T-helper 17 cell (primary cell): ENCODE measurements at regions not wholly inside any gene's neighbourhood (a gene's known extent, or its start where the extent isn't known, plus 50 kb on each side); places are given as distances from the start of the nearest gene placed in this dataset.
"Not testable (repeated sequence)": the region's sequence is repeated elsewhere in the genome, so short reads cannot be mapped to it uniquely, and the experiment has no call there.

Source experiments
- ATAC-seq: fragments of 150-1000 bp; cut with Tn5 transposase; 2 replicates; pipeline ENCODE4 v1.10.0; 2021; ENCODE audit warnings: mild to moderate bottlenecking, moderate library complexity
- DNase-seq, 3 donors: peaks; one replicate each; pipeline versions ENCODE4 v3.0.0 to v3.0.0-alpha.2; 2020 to 2021
- H3K9me3 ChIP-seq: one replicate; pipeline ENCODE4 v1.7.0; 2013; ENCODE audit warnings: low read length, mild to moderate bottlenecking; ENCODE audit not compliant: control insufficient read depth, poor library complexity, severe bottlenecking
- H3K27ac Mint-ChIP-seq: one replicate; pipeline ENCODE4 v1.8.0; 2022; ENCODE audit warnings: mild to moderate bottlenecking, moderate library complexity, mixed read lengths
- H3K27me3 Mint-ChIP-seq: one replicate; pipeline ENCODE4 v1.8.0; 2022; ENCODE audit warnings: mixed read lengths
- H3K36me3 Mint-ChIP-seq: one replicate; pipeline ENCODE4 v1.8.0; 2022; ENCODE audit warnings: low read depth, mixed read lengths
- H3K4me1 Mint-ChIP-seq: one replicate; pipeline ENCODE4 v1.8.0; 2022; ENCODE audit warnings: mild to moderate bottlenecking, mixed read lengths
- H3K4me3 Mint-ChIP-seq: one replicate; pipeline ENCODE4 v1.8.0; 2022; ENCODE audit warnings: mild to moderate bottlenecking, moderate library complexity, mixed read lengths

DNA sequence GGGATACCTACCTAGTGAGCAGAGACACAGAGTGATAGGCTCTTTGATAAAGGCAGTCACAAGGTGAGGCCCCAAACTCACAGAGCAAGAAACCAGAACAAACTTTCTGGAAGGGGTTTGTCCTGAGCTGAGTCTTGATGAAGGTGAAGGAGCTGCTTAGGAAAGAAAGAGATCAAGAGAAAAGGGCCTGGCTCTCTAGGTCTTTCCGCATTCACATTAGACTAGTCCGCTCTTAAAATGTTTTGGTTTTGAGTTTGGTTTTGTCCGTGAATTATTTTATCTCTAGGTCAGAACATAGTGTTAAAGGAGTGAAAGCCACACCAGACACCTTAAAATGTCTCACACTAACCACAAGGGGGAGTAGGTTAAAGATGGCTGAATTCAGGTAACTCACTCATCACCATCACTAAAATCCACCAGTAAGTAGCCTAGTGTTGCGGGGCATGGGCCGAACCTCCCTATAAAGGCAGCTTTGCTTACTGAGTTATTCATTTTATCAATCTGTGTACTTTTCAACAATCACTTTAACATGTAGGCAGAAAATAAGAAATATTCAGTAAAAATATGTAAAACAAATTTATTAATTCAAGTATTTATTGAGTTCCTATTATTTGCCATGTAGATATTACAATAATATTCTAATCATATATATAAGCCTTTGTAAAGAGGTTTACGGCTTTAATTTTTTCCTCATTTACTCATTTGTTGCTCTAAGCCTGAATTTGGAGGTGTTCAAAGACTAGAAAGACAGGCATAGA, 121.5 kb upstream of the TSC22D2 start:
- Mint-ChIP-seq H3K4me3 (no peak overlapping the region), H3K4me1 (no peaks in the 10 kb centered on the region), H3K27ac (no peak overlapping the region), H3K36me3 (no peaks in the 10 kb centered on the region), H3K27me3 (peaks cover 42% of the 10 kb centered on the region)
- peak; percentile 75 for ATAC-seq
- no peaks in the 10 kb centered on the region for H3K9me3 ChIP-seq
- DNase-seq = no peak

GRCh38 chr3:150285601-150286000, 122.5 kb upstream of the TSC22D2 start:
- Mint-ChIP-seq H3K27ac (peak overlapping the region; percentile 51), H3K27me3 (peaks cover 50% of the 10 kb centered on the region), H3K36me3 (no peaks in the 10 kb centered on the region), H3K4me1 (no peaks in the 10 kb centered on the region), H3K4me3 (no peak overlapping the region)
- H3K9me3 ChIP-seq = no peaks in the 10 kb centered on the region
- DNase-seq = no peak
- ATAC-seq = no peak

DNA sequence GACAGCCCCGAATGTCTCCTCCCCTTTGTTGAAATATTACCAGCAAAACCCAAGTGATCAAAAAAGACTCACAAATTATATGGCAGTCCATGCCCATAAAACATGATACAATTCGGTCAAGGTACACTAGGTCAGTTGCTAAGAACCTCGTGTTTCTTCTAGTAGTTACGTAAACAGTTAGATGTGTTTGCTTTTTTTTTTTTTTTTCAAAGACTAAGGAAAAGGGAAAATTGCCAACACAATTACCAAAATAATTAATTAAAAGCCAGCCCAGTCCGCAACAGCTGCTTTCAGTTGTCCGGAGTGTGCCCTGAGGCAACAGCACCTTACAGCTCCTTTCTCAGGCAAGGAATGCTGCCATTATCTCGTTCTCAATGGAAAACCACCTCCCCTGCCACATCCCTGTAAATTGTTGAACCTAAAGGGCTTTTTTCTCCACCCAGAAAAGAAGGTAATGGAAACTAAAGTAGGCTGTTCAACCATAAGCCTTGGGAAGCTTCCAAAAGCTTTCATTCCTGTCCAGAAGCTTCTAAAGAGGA, 129.2 kb upstream of the TSC22D2 start:
- ATAC-seq (no peak), DNase-seq (no peak)
- Mint-ChIP-seq H3K27ac (no peak overlapping the region), H3K4me3 (no peak overlapping the region), H3K4me1 (no peaks in the 10 kb centered on the region), H3K27me3 (peaks cover 23% of the 10 kb centered on the region), H3K36me3 (no peaks in the 10 kb centered on the region)
- no peaks in the 10 kb centered on the region for H3K9me3 ChIP-seq

DNA sequence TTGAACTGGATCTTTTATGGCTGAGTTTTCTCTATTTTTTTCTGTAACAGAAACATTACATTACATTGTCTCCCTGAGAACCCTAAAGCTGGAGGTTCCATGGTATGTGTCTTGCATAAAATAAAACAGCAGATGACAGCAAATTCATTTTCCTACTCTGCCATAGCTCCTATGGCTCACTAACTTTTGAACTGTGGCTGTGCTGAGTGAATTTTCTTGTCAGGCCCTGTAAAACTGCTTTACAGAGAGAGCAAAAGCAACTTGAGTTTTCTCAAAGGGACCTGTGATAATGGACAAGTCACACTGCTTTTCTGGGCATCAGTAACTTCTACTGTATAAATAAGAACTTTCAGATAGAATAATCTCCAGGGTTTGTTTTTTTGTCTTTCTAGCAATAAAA, 129.9 kb upstream of the TSC22D2 start:
- Mint-ChIP-seq H3K4me3 (no peak overlapping the region), H3K27ac (no peak overlapping the region)

DNA sequence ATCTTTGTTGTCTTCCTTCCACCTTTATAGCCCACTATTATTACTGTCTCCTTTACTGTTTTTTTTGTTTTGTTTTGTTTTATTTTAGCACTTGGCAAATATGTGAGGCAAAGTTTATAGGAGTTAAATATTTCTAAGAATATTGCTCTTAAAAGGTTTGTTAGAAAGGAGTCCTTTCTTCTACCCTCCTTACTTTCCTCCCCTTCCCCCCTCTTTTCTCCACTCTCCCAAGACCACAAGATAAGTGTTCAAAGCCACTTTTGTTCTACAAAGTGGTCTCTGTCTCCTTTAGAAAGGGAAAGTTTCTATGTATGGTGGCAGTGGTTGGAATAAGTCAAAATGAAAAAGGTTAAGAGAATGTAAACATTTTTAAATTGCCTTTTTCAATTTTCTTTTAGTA, 130.7 kb upstream of the TSC22D2 start:
- no peak overlapping the region for H3K4me3 Mint-ChIP-seq
- no peak for DNase-seq
- H3K27ac Mint-ChIP-seq = no peak overlapping the region
- ATAC-seq = no peak
- peaks cover 36% of the 10 kb centered on the region for H3K27me3 Mint-ChIP-seq
- H3K9me3 ChIP-seq = no peaks in the 10 kb centered on the region
- no peaks in the 10 kb centered on the region for H3K4me1 Mint-ChIP-seq
- no peaks in the 10 kb centered on the region for H3K36me3 Mint-ChIP-seq

More for the DNA sequence above, 129.9 kb upstream of the TSC22D2 start:
- no peaks in the 10 kb centered on the region for H3K4me1 Mint-ChIP-seq
- no peaks in the 10 kb centered on the region for H3K36me3 Mint-ChIP-seq
- ATAC-seq (no peak), DNase-seq (no peak)
- H3K9me3 ChIP-seq = no peaks in the 10 kb centered on the region
- peaks cover 28% of the 10 kb centered on the region for H3K27me3 Mint-ChIP-seq

DNA sequence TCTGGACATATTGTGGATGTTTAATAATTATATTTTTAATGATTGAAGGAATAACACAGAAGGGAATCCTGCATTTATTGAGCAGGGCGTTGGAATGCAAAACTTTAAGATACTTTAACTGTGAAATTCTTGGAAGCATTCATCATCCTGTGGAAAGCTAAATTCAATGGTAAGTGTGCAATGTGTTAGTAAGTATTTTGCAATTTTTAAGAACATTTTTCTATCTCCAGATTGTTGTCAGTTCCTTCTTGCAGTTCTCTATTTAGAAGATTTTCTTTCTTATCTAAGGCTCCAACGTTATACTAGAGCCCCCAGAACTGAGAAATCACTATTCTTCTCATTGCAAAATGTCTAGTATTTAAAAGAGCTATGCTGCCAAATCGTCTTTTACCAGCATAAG, 132.2 kb upstream of the TSC22D2 start:
- no peak overlapping the region for H3K27ac Mint-ChIP-seq
- DNase-seq (no peak), ATAC-seq (no peak)
- H3K36me3 Mint-ChIP-seq = no peaks in the 10 kb centered on the region
- H3K4me3 Mint-ChIP-seq = no peak overlapping the region
- no peaks in the 10 kb centered on the region for H3K4me1 Mint-ChIP-seq
- no peaks in the 10 kb centered on the region for H3K9me3 ChIP-seq
- H3K27me3 Mint-ChIP-seq = peaks cover 37% of the 10 kb centered on the region

GRCh38 chr3:150274372-150274771, 133.7 kb upstream of the TSC22D2 start:
- no peak overlapping the region for H3K27ac Mint-ChIP-seq
- H3K4me3 Mint-ChIP-seq = no peak overlapping the region
- H3K27me3 Mint-ChIP-seq = peaks cover 32% of the 10 kb centered on the region
- H3K36me3 Mint-ChIP-seq = no peaks in the 10 kb centered on the region
- DNase-seq = no peak
- no peaks in the 10 kb centered on the region for H3K4me1 Mint-ChIP-seq
- no peak for ATAC-seq
- H3K9me3 ChIP-seq = no peaks in the 10 kb centered on the region

DNA sequence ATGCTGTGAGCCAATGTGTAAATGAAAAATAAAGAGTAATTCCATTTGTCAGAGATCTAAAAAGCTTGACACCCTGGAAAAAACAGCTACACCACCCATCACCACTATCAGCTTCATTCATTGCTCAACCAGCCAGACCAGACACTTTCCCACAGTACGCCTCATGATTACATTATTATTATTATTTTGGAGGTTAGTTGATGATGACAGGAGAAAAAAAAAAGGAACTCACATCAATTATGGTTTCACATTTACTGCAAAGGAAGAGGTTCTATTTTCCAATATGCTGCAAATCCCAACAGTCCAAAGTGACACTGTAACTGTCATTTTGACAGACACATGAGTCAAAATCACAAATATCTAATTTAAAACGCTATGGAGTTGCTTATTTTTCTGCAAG, 134.7 kb upstream of the TSC22D2 start:
- ATAC-seq = no peak
- H3K9me3 ChIP-seq = no peaks in the 10 kb centered on the region
- DNase-seq = no peak
- no peak overlapping the region for H3K4me3 Mint-ChIP-seq
- H3K4me1 Mint-ChIP-seq = no peaks in the 10 kb centered on the region
- H3K36me3 Mint-ChIP-seq = no peaks in the 10 kb centered on the region
- no peak overlapping the region for H3K27ac Mint-ChIP-seq
- H3K27me3 Mint-ChIP-seq = peaks cover 32% of the 10 kb centered on the region

GRCh38 chr3:150271591-150271960, 136.5 kb upstream of the TSC22D2 start:
- no peaks in the 10 kb centered on the region for H3K9me3 ChIP-seq
- H3K4me3 Mint-ChIP-seq = no peak overlapping the region
- no peaks in the 10 kb centered on the region for H3K4me1 Mint-ChIP-seq
- DNase-seq (no peak), ATAC-seq (no peak)
- H3K27ac Mint-ChIP-seq = no peak overlapping the region
- no peaks in the 10 kb centered on the region for H3K36me3 Mint-ChIP-seq
- peaks cover 30% of the 10 kb centered on the region for H3K27me3 Mint-ChIP-seq

DNA sequence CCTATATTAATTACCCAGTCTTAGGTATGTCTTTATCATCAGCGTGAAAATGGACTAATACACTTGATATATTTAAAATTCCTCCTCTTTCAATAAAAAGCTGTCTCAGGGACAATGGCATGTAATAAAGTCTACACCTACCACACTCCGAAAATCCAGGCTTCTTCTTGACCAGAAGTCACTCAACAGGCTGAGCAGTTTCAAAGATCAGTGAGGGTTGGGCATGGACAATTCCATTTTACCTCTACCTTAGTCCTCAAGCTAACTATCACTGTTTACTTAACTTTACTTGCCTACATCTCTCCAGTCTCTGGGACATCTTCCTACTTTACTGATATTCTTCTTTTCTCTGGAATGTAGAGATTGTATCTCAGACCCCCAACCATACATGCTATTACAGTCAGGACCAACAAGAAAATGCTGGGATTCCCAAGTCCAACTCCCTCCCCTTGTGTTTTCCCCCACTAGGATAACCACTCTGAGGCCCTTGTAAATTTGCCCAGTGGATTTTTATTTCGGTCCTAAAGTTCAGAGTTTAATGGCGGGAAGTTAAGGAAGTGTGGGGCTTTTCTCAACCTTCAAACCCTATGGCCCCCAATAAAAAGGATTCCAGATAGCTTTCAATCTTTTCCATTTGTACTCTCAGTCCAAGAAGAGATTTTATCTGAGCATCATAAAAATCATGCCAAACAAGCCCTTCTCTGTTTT, 137.1 kb upstream of the TSC22D2 start:
- Mint-ChIP-seq H3K4me1 (no peaks in the 10 kb centered on the region), H3K36me3 (no peaks in the 10 kb centered on the region), H3K27me3 (peaks cover 34% of the 10 kb centered on the region), H3K4me3 (no peak overlapping the region), H3K27ac (no peak overlapping the region)
- ATAC-seq (no peak), DNase-seq (no peak)
- H3K9me3 ChIP-seq = no peaks in the 10 kb centered on the region

- not testable (repeated sequence) for H3K4me1 Mint-ChIP-seq, DNase-seq, H3K4me3 Mint-ChIP-seq, H3K9me3 ChIP-seq, H3K36me3 Mint-ChIP-seq, ATAC-seq, H3K27ac Mint-ChIP-seq
- H3K27me3 Mint-ChIP-seq = peaks cover 36% of the 10 kb centered on the region
Measured at GRCh38 chr3:150270444-150270843, 137.7 kb upstream of the TSC22D2 start.

DNA sequence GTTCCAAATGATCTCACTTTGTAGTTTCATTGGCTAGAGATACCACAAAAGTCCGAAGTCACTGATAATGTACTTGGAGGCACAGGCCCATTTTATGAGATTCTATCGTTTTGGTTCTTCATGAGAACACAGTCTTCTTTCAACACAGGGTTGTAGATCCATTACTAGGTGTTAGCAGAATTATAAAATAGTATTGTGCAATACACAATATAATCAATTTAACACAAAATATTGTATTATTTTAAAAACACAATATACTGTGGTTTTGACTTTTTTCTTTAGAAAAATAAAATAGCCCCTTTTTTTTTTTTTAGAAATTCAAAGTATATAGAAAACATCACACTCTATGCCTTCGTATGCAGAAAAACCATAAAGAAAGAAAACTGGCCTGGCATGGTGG, 138.6 kb upstream of the TSC22D2 start:
- H3K4me3 Mint-ChIP-seq = no peak overlapping the region
- no peak overlapping the region for H3K27ac Mint-ChIP-seq
- no peaks in the 10 kb centered on the region for H3K9me3 ChIP-seq
- DNase-seq (no peak), ATAC-seq (no peak)
- H3K4me1 Mint-ChIP-seq = no peaks in the 10 kb centered on the region
- H3K36me3 Mint-ChIP-seq = peaks cover 2% of the 10 kb centered on the region
- H3K27me3 Mint-ChIP-seq = peaks cover 39% of the 10 kb centered on the region

DNA sequence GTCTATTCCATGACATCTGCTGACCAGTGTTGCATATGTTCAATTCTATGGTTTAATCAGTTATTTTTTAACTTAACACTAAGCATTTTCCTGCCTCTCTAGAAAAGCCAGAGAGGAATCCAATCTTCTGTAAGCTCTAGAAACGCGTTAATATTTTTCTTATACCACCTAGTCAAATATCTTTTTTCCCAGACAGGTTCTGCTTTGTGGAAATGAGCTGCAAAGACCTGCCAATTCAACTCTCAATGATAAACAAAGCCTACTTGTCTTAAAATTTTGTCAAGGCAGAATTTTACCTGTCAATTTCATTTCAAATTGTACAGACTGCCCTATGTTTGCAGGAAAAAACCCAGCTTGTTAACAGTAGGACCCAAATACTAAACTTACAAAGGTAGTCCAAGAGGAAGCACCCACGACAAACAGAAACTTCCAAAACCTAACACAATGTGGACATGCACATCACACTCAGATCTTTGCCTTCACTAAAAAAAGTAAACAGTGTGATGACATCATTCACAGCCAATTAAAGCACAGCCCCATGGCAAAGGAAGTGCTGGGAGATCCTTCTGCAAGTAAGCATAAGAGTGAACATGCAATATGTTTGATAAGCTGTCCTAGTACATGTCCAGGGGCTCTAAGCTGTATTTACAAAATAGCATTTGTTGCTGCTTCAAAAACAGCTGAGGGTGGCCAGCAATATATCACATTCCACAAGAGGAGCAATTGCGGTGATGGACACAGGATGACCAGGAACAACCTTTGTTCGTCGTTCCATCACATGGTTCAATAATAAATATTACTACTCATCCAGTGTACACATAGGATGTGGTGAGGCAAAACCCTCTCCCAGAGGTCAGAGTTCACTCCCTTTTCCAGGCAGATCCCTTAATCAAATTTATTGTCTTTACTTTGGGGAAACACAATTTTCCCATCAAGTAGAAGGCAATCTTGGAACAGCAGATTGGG, 139.4 kb upstream of the TSC22D2 start:
- no peaks in the 10 kb centered on the region for H3K4me1 Mint-ChIP-seq
- peaks cover 44% of the 10 kb centered on the region for H3K27me3 Mint-ChIP-seq
- no peak overlapping the region for H3K4me3 Mint-ChIP-seq
- H3K36me3 Mint-ChIP-seq = peaks cover 2% of the 10 kb centered on the region
- no peak overlapping the region for H3K27ac Mint-ChIP-seq
- H3K9me3 ChIP-seq = no peaks in the 10 kb centered on the region
- DNase-seq (no peak), ATAC-seq (no peak)
